H1 (cell line): ENCODE measurements at regions not wholly inside any gene's neighbourhood (a gene's known extent, or its start where the extent isn't known, plus 50 kb on each side); places are given as distances from the start of the nearest gene placed in this dataset.

ENCODE experiments used
- CTCF ChIA-PET: fragments of 300-600 bp; sonication (Branson Sonifier 250); formaldehyde crosslinking; loops from one replicate; lab custom pipeline; 2021; ENCODE audit not compliant: partially characterized antibody; lab: Charles Lee
- POLR2A ChIA-PET: fragments of 300-600 bp; sonication (Branson Sonifier 250); formaldehyde crosslinking; loops from one replicate; lab custom pipeline; 2021; ENCODE audit warnings: inconsistent platforms; ENCODE audit not compliant: partially characterized antibody; lab: Charles Lee
- DNase-seq, 2 experiments: peaks; one replicate each; pipeline versions ENCODE4 v3.0.0 to v3.0.0-alpha.2; 2010 to 2022; ENCODE audit warnings: low spot score in 2 of 2, low read depth in 1 of 2, mixed read lengths in 1 of 2
- FAIRE-seq: peaks from 2 replicates; lab custom pipeline; 2011; peaks lifted over from hg19 to GRCh38; lab: Jason Lieb, UNC
- H2AFZ ChIP-seq: 2 replicates; pipeline ENCODE4 v1.8.1; 2012; ENCODE audit warnings: low read length, inconsistent platforms
- H2AK5ac ChIP-seq: 2 replicates; pipeline ENCODE4 v1.6.1; 2013; ENCODE audit warnings: low read depth, low read length
- H2BK120ac ChIP-seq: replicated peaks from 2 replicates; pipeline ENCODE3; 2013; ENCODE audit warnings: low read depth, low read length, inconsistent platforms
- H2BK12ac ChIP-seq: 2 replicates; pipeline ENCODE4 v1.6.1; 2013; ENCODE audit warnings: low read depth, low read length
- H2BK15ac ChIP-seq: 2 replicates; pipeline ENCODE4 v1.6.1; 2013; ENCODE audit warnings: low read length
- H2BK20ac ChIP-seq: 2 replicates; pipeline ENCODE4 v1.6.1; 2013; ENCODE audit warnings: low read length
- H2BK5ac ChIP-seq: 2 replicates; pipeline ENCODE4 v1.6.1; 2013; ENCODE audit warnings: low read depth, low read length
- H3K14ac ChIP-seq: 2 replicates; pipeline ENCODE4 v1.6.1; 2013; ENCODE audit warnings: inconsistent platforms; ENCODE audit not compliant: insufficient read length
- H3K18ac ChIP-seq: 2 replicates; pipeline ENCODE4 v1.6.1; 2013; ENCODE audit warnings: low read length; ENCODE audit errors: extremely low read depth
- H3K23ac ChIP-seq: 2 replicates; pipeline ENCODE4 v1.6.1; 2013; ENCODE audit warnings: inconsistent platforms; ENCODE audit not compliant: insufficient read length
- H3K23me2 ChIP-seq: 2 replicates; pipeline ENCODE4 v1.6.1; 2013; ENCODE audit warnings: low read depth, low read length
- H3K27ac ChIP-seq: 2 replicates; pipeline ENCODE4 v1.6.1; 2011; ENCODE audit warnings: low read depth, low read length, inconsistent platforms
- H3K27me3 ChIP-seq, 4 experiments: replicated peaks in 1 of 4; 1 replicate in 1 of 4; 2 replicates in 3 of 4; pipeline versions ENCODE4 v1.6.1 to v1.8.1; 2011 to 2013; ENCODE audit warnings: low read length in 3 of 4, mild to moderate bottlenecking in 3 of 4, inconsistent platforms in 2 of 4, mixed read lengths in 2 of 4, moderate library complexity in 1 of 4; ENCODE audit not compliant: control insufficient read depth in 3 of 4, insufficient read depth in 3 of 4; ENCODE audit errors: extremely low read depth in 1 of 4
- H3K36me3 ChIP-seq, 4 experiments: 2 replicates each; pipeline versions ENCODE4 v1.6.1 to v1.8.1; 2011 to 2013; ENCODE audit warnings: mild to moderate bottlenecking in 4 of 4, low read length in 3 of 4, moderate library complexity in 2 of 4, control low read depth in 1 of 4, inconsistent platforms in 1 of 4; ENCODE audit not compliant: insufficient read depth in 4 of 4, control insufficient read depth in 2 of 4
- H3K4ac ChIP-seq: replicated peaks from 2 replicates; pipeline ENCODE3; 2013; ENCODE audit warnings: low read length, low read depth, mixed read lengths, inconsistent platforms; ENCODE audit not compliant: insufficient read length
- H3K4me1 ChIP-seq, 4 experiments: replicated peaks in 1 of 4; 1 replicate in 1 of 4; 2 replicates in 3 of 4; pipeline versions ENCODE4 v1.6.1 to v1.8.1; 2011 to 2013; ENCODE audit warnings: low read length in 3 of 4, inconsistent platforms in 2 of 4, mixed read lengths in 1 of 4; ENCODE audit not compliant: insufficient read depth in 4 of 4, control insufficient read depth in 3 of 4
- H3K4me2 ChIP-seq, 2 experiments: 2 replicates each; pipeline versions ENCODE4 v1.6.1 to v1.8.1; 2011 to 2013; ENCODE audit warnings: low read depth in 2 of 2, low read length in 2 of 2, control low read depth in 1 of 2, inconsistent platforms in 1 of 2, mild to moderate bottlenecking in 1 of 2; ENCODE audit not compliant: insufficient read depth in 1 of 2
- H3K4me3 ChIP-seq, 4 experiments: fragments of 200-600, 300-600 bp in 1 of 4; sonication (generic), shearing (Covaris generic), sonication (Bioruptor Twin) in 1 of 4; 2 replicates each; pipeline versions ENCODE4 v1.5.1 to v1.8.1; 2011 to 2016; ENCODE audit warnings: low read length in 4 of 4, low read depth in 3 of 4, control low read depth in 2 of 4, inconsistent platforms in 2 of 4, mild to moderate bottlenecking in 2 of 4, mixed read lengths in 1 of 4, moderate library complexity in 1 of 4; ENCODE audit not compliant: insufficient read depth in 2 of 4; ENCODE audit errors: extremely low read depth in 1 of 4
- H3K56ac ChIP-seq: replicated peaks from 2 replicates; pipeline ENCODE3; 2013; ENCODE audit warnings: low read depth, mild to moderate bottlenecking, mixed read lengths, low read length, inconsistent platforms; ENCODE audit not compliant: insufficient read length
- H3K79me1 ChIP-seq: 2 replicates; pipeline ENCODE4 v1.6.1; 2013; ENCODE audit warnings: low read depth, low read length, control low read depth
- H3K79me2 ChIP-seq, 2 experiments: 2 replicates each; pipeline versions ENCODE4 v1.6.1 to v1.8.1; 2012 to 2013; ENCODE audit warnings: low read length in 2 of 2, mild to moderate bottlenecking in 2 of 2, inconsistent platforms in 1 of 2; ENCODE audit not compliant: insufficient read depth in 2 of 2, control insufficient read depth in 1 of 2
- H3K9ac ChIP-seq, 4 experiments: replicated peaks in 1 of 4; 1 replicate in 1 of 4; 2 replicates in 3 of 4; pipeline versions ENCODE4 v1.6.1 to v1.8.1; 2011 to 2013; ENCODE audit warnings: low read depth in 3 of 4, low read length in 3 of 4, control low read depth in 2 of 4, mild to moderate bottlenecking in 2 of 4, moderate library complexity in 2 of 4, inconsistent platforms in 1 of 4; ENCODE audit errors: extremely low read depth in 1 of 4
- H3K9me3 ChIP-seq, 2 experiments: 2 replicates each; pipeline versions ENCODE4 v1.6.1 to v1.8.1; 2012 to 2013; ENCODE audit warnings: mild to moderate bottlenecking in 2 of 2, moderate library complexity in 2 of 2, control low read depth in 1 of 2, inconsistent platforms in 1 of 2, low read depth in 1 of 2, low read length in 1 of 2, mixed read lengths in 1 of 2; ENCODE audit not compliant: insufficient read depth in 2 of 2
- H4K20me1 ChIP-seq, 2 experiments: replicated peaks in 1 of 2; 2 replicates each; pipeline versions ENCODE3 to v1.8.1; 2011 to 2013; ENCODE audit warnings: inconsistent platforms in 2 of 2, low read length in 2 of 2, mild to moderate bottlenecking in 1 of 2; ENCODE audit not compliant: insufficient read depth in 2 of 2, control insufficient read depth in 1 of 2
- H4K5ac ChIP-seq: 2 replicates; pipeline ENCODE4 v1.6.1; 2013; ENCODE audit warnings: low read length, low read depth, mixed read lengths, inconsistent platforms; ENCODE audit not compliant: insufficient read length
- H4K8ac ChIP-seq: 2 replicates; pipeline ENCODE4 v1.8.0; 2013; ENCODE audit warnings: mild to moderate bottlenecking, moderate library complexity, low read length, inconsistent platforms; ENCODE audit not compliant: insufficient read depth; ENCODE audit errors: extremely low read depth
- H4K91ac ChIP-seq: replicated peaks from 2 replicates; pipeline ENCODE3; 2013; ENCODE audit warnings: low read length, mixed read lengths, inconsistent platforms; ENCODE audit not compliant: insufficient read length
- SP1 ChIP-seq: IDR thresholded peaks from 2 replicates; pipeline ENCODE4 v1.6.1; 2011; ENCODE audit warnings: low read depth, low read length
- SP2 ChIP-seq: IDR thresholded peaks from 2 replicates; pipeline ENCODE4 v1.6.1; 2012; ENCODE audit warnings: mild to moderate bottlenecking, low read length, inconsistent platforms
- WGBS, 2 experiments: shearing (Covaris generic) in 1 of 2; methylation state at CpG; one replicate each; pipeline versions ENCODE4 v1.1.6 to v1.1.7; 2013 to 2015; ENCODE audit warnings: low lambda C conversion rate in 2 of 2, mixed read lengths in 2 of 2, inconsistent platforms in 1 of 2, low coverage in 1 of 2, missing lambda C conversion rate in 1 of 2; ENCODE audit not compliant: insufficient replicate concordance in 2 of 2, insufficient coverage in 1 of 2, insufficient read length in 1 of 2; ENCODE audit errors: extremely low coverage in 1 of 2, missing lambda C conversion rate in 1 of 2; 5-methylcytosine and 5-hydroxymethylcytosine counted together

GRCh38 chr12:17326649-17327048 lies 720.7 kb upstream of the LMO3 start:
- no peak for DNase-seq
- no peaks in the 10 kb centered on the region for H3K23me2 ChIP-seq
- no peak overlapping the region for H2BK20ac ChIP-seq
- no peaks in the 10 kb centered on the region for H3K79me2 ChIP-seq
- CTCF ChIA-PET = no interaction called here
- H3K9me3 ChIP-seq = no peaks in the 10 kb centered on the region
- no peak overlapping the region for H2BK120ac ChIP-seq
- H4K20me1 ChIP-seq = no peaks in the 10 kb centered on the region
- no peak overlapping the region for H3K23ac ChIP-seq
- WGBS, 2 experiments = 87% methylated on average over 2 of the region's 2 CpGs; no CpG with 5 or more reads in 1 of the 2 experiments
- no peak for FAIRE-seq
- H2BK5ac ChIP-seq = no peak overlapping the region
- H2AFZ ChIP-seq = no peak overlapping the region
- H2AK5ac ChIP-seq = no peak overlapping the region
- no peak overlapping the region for H4K8ac ChIP-seq
- no peaks in the 10 kb centered on the region for H3K27me3 ChIP-seq
- no peak overlapping the region for H3K4me2 ChIP-seq
- H3K18ac ChIP-seq = no peak overlapping the region
- H2BK12ac ChIP-seq = no peak overlapping the region
- H3K27ac ChIP-seq = no peak overlapping the region
- H4K5ac ChIP-seq = no peak overlapping the region
- H2BK15ac ChIP-seq = no peak overlapping the region
- no peak overlapping the region for H3K9ac ChIP-seq
- no peaks in the 10 kb centered on the region for H3K79me1 ChIP-seq
- no peak overlapping the region for H4K91ac ChIP-seq
- H3K56ac ChIP-seq = no peak overlapping the region
- no peak overlapping the region for H3K4ac ChIP-seq
- POLR2A ChIA-PET = no interaction called here
- H3K36me3 ChIP-seq = no peaks in the 10 kb centered on the region
- no peak overlapping the region for H3K14ac ChIP-seq
- H3K4me3 ChIP-seq = no peak overlapping the region
- H3K4me1 ChIP-seq = peaks cover 0 to 5% (median 0%) of the 10 kb centered on the region in 4 experiments; a peak in 2 of 7 replicates
- no peak for TF ChIP-seq SP2
- no peak for TF ChIP-seq SP1
